K562 (cell line): ENCODE measurements at regions not wholly inside any gene's neighbourhood (a gene's known extent, or its start where the extent isn't known, plus 50 kb on each side); places are given as distances from the start of the nearest gene placed in this dataset.

Source experiments
- ATAC-seq: fragments of 200-7000 bp; cut with Tn5 transposase; 3 replicates; pipeline ENCODE4 v1.9.1; 2020; ENCODE audit warnings: moderate library complexity
- BruUV-seq: library from RNA; stranded (reverse); fragments of 400-500 nt; replicated peaks from 2 replicates; lab custom pipeline; 2021; lab: Mats Ljungman, UMichigan
- CTCF ChIA-PET: fragments of 300-600 bp; formaldehyde crosslinking; extraction: SDS; loops from one replicate; lab custom pipeline; 2021; ENCODE audit warnings: low intra/inter-chr PET ratio; lab: Yijun Ruan, JAX
- POLR2A ChIA-PET: fragments of 300-600, 350-650 bp; sonication (Branson Sonifier 250); formaldehyde crosslinking; extraction: SDS; loops from one replicate; lab custom pipeline; 2021; ENCODE audit warnings: antibody characterized with exemption, inconsistent platforms; lab: Yijun Ruan, JAX
- DNase-seq, 4 experiments: peaks; one replicate each; pipeline versions ENCODE4 v3.0.0 to v3.0.0-alpha.2; 2011 to 2018; ENCODE audit warnings: low spot score in 3 of 4, mixed read lengths in 3 of 4; ENCODE audit errors: extremely low read depth in 1 of 4
- FAIRE-seq: peaks from 2 replicates; lab custom pipeline; 2011; peaks lifted over from hg19 to GRCh38; lab: Jason Lieb, UNC
- H2AFZ ChIP-seq: 2 replicates; pipeline ENCODE4 v1.6.0; 2011; ENCODE audit warnings: low read depth, low read length, control low read depth, inconsistent platforms
- H3K27ac ChIP-seq: fragments of 200-600 bp; 3 replicates; pipeline ENCODE4 v1.8.0; 2011; ENCODE audit warnings: low read depth, mild to moderate bottlenecking, control low read depth, inconsistent platforms, low read length, moderate library complexity, mixed read lengths; ENCODE audit errors: extremely low read depth
- H3K27me3 ChIP-seq, 2 experiments: fragments of 300-600 bp in 1 of 2; 2 replicates in 1 of 2; 3 replicates in 1 of 2; pipeline versions ENCODE4 v1.6.0 to v1.8.0; 2011; ENCODE audit warnings: inconsistent platforms in 2 of 2, low read length in 2 of 2, mild to moderate bottlenecking in 1 of 2, mixed read lengths in 1 of 2, moderate library complexity in 1 of 2; ENCODE audit not compliant: control insufficient read depth in 2 of 2, insufficient read depth in 2 of 2
- H3K36me3 ChIP-seq: fragments of 300-600 bp; 3 replicates; pipeline ENCODE4 v1.8.0; 2011; ENCODE audit warnings: mild to moderate bottlenecking, low read length, inconsistent platforms; ENCODE audit not compliant: control insufficient read depth, insufficient read depth
- H3K4me1 ChIP-seq, 2 experiments: fragments of 200-600 bp in 1 of 2; replicated peaks in 1 of 2; 2 replicates in 1 of 2; 3 replicates in 1 of 2; pipeline versions ENCODE4 v1.5.1 to v1.8.0; 2011; ENCODE audit warnings: inconsistent platforms in 2 of 2, low read length in 2 of 2, mild to moderate bottlenecking in 1 of 2, mixed read lengths in 1 of 2, moderate library complexity in 1 of 2; ENCODE audit not compliant: control insufficient read depth in 2 of 2, insufficient read depth in 2 of 2
- H3K4me2 ChIP-seq: 2 replicates; pipeline ENCODE4 v1.6.1; 2011; ENCODE audit warnings: low read length, control low read depth, inconsistent platforms, mixed read lengths; ENCODE audit not compliant: insufficient read depth
- H3K4me3 ChIP-seq: fragments of 200-600 bp; sonication (generic), shearing (Covaris generic); 2 replicates; pipeline ENCODE4 v1.5.1; 2016; ENCODE audit warnings: control low read depth, inconsistent platforms
- H3K79me2 ChIP-seq: fragments of 200-600 bp; 3 replicates; pipeline ENCODE4 v1.8.0; 2011; ENCODE audit warnings: low read length, inconsistent platforms; ENCODE audit not compliant: control insufficient read depth, insufficient read depth
- H3K9ac ChIP-seq, 2 experiments: 2 replicates each; pipeline versions ENCODE4 v1.6.0 to v1.6.1; 2011; ENCODE audit warnings: low read depth in 2 of 2, low read length in 2 of 2, control low read depth in 1 of 2, inconsistent platforms in 1 of 2, mild to moderate bottlenecking in 1 of 2, mixed read lengths in 1 of 2; ENCODE audit not compliant: insufficient read depth in 1 of 2
- H3K9me1 ChIP-seq: one replicate; pipeline ENCODE4 v1.6.0; 2011; ENCODE audit warnings: inconsistent platforms, mild to moderate bottlenecking, low read length, moderate library complexity; ENCODE audit not compliant: control insufficient read depth, insufficient read depth
- H3K9me3 ChIP-seq: replicated peaks from 2 replicates; pipeline ENCODE4 v1.5.1; 2011; ENCODE audit warnings: low read depth, low read length, inconsistent platforms; ENCODE audit not compliant: control insufficient read depth, insufficient read depth
- H4K20me1 ChIP-seq: replicated peaks from 2 replicates; pipeline ENCODE4 v1.6.1; 2011; ENCODE audit warnings: low read length, inconsistent platforms, mixed read lengths; ENCODE audit not compliant: control insufficient read depth, insufficient read depth
- HDAC8 ChIP-seq: fragments of 450-650 bp; IDR thresholded peaks from 2 replicates; pipeline ENCODE4 v1.6.1; 2016; ENCODE audit warnings: mild to moderate bottlenecking, missing genetic modification characterization, moderate library complexity, missing compliant biosample characterization
- KAT7 ChIP-seq: sonication (generic); formaldehyde crosslinking; IDR thresholded peaks from 2 replicates; pipeline ENCODE4 v1.8.0; 2022; ENCODE audit warnings: missing genetic modification reagents, mild to moderate bottlenecking, borderline replicate concordance
- PHF8 ChIP-seq: fragments of 200-600 bp; sonication (generic); IDR thresholded peaks from 2 replicates; pipeline ENCODE4 v1.6.1; 2012; ENCODE audit warnings: mixed run types, mild to moderate bottlenecking, inconsistent platforms, low read length, moderate library complexity, borderline replicate concordance
- POLR2G ChIP-seq: fragments of 200-400 bp; formaldehyde crosslinking; IDR thresholded peaks from 2 replicates; pipeline ENCODE4 v1.6.1; 2017; ENCODE audit warnings: low read depth, mild to moderate bottlenecking, antibody characterized with exemption, low read length, moderate library complexity
- PTRF ChIP-seq: fragments of 450-650 bp; IDR thresholded peaks from 2 replicates; pipeline ENCODE4 v1.6.1; 2016; ENCODE audit warnings: mild to moderate bottlenecking, missing genetic modification characterization, missing compliant biosample characterization
- SNIP1 ChIP-seq: fragments of 450-650 bp; IDR thresholded peaks from 2 replicates; pipeline ENCODE4 v1.7.1; 2017; ENCODE audit warnings: low read depth, mild to moderate bottlenecking
- SREBF1 ChIP-seq: fragments of 150-350 bp; IDR thresholded peaks from 2 replicates; pipeline ENCODE4 v1.6.1; 2014; ENCODE audit warnings: antibody characterized with exemption, low read depth, low read length, borderline replicate concordance
- TARDBP ChIP-seq: fragments of 450-650 bp; IDR thresholded peaks from 2 replicates; pipeline ENCODE4 v1.6.1; 2016
- TFAP4 ChIP-seq: sonication (generic); formaldehyde crosslinking; IDR thresholded peaks from 2 replicates; pipeline ENCODE4 v1.8.0; 2022; ENCODE audit warnings: missing genetic modification reagents, mild to moderate bottlenecking, moderate library complexity, borderline replicate concordance
- ZBED1 ChIP-seq: IDR thresholded peaks from 2 replicates; pipeline ENCODE4 v1.6.1; 2014
- ZEB2 ChIP-seq: fragments of 450-650 bp; IDR thresholded peaks from 2 replicates; pipeline ENCODE4 v1.6.1; 2016
- WGBS: fragments of 100-300 bp; shearing (Covaris generic); methylation state at CpG from one replicate; pipeline ENCODE4 v1.1.6; 2016; ENCODE audit warnings: low coverage, mixed read lengths; ENCODE audit not compliant: insufficient coverage; ENCODE audit errors: missing lambda C conversion rate; 5-methylcytosine and 5-hydroxymethylcytosine counted together
- in situ Hi-C: fragments of 300-500 bp; cut with MboI; formaldehyde crosslinking; loops from 4 replicates; pipeline ENCODE4 v1.15.0; 2018; ENCODE audit warnings: inconsistent platforms, mixed read lengths
- intact Hi-C: fragments of 100-400 bp; cut with micrococcal nuclease; formaldehyde crosslinking; loops from 2 replicates; pipeline ENCODE4 v1.14.2; 2022
- TF ChIP-seq, protein P1 (sequence below), 2 experiments: fragments of 250-450 bp in 1 of 2; fragments of 450-650 bp in 1 of 2; sonication (Bioruptor Pico) in 1 of 2; IDR thresholded peaks; 2 replicates each; pipeline versions ENCODE4 v1.6.1 to v1.8.0; 2016 to 2021; ENCODE audit warnings: mild to moderate bottlenecking in 2 of 2, moderate library complexity in 2 of 2, missing compliant biosample characterization in 1 of 2, missing genetic modification characterization in 1 of 2
- TF ChIP-seq, protein P2 (sequence below): fragments of 150-350 bp; IDR thresholded peaks from 2 replicates; pipeline ENCODE4 v1.6.1; 2014; ENCODE audit warnings: low read depth, mild to moderate bottlenecking, low read length, borderline replicate concordance
- TF ChIP-seq, protein P3 (sequence below): fragments of 200-800 bp; sonication (Bioruptor generic); IDR thresholded peaks from 2 replicates; pipeline ENCODE4 v1.6.1; 2017; ENCODE audit warnings: missing genetic modification characterization, missing compliant biosample characterization

DNA sequence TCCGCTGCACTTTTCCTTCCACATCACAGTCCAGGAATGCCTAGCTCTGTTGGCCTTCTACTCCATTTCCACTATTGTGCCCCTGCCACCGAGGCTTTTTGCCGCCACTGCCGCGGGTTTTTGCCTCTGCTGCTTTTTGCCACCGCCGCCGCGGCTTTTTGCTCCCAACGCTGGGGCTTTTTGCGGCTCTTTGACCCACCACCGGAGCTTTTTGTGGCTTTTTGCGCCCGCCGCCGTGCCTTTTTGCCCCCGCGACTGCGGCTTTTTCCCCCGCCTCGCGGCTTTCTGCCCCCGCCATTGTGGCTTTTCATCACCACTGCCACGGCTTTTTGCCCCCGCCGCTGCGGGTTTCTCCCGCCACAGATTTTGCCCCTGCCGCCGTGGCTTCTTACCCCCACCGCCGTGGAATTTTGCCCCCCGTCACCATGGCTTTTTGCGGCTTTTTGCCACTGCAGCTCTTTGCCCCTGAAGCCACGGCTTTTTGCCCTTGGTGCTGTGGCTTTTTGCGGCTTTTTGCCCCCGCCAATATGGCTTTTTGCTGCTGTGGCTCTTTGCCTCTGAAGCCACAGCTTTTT is 2798.7 kb upstream of the TEKT4 start:
- no peaks in the 10 kb centered on the region for H3K4me1 ChIP-seq
- no TSS peak for BruUV-seq
- H3K27ac ChIP-seq: no peak overlapping the region
- H2AFZ ChIP-seq: no peak overlapping the region
- intact Hi-C loops (no loop called here), in situ Hi-C loops (no loop called here)
- H3K4me2 ChIP-seq: no peak overlapping the region
- ChIA-PET CTCF (no interaction called here), POLR2A (no interaction called here)
- no peaks in the 10 kb centered on the region for H3K36me3 ChIP-seq
- peaks cover 2 to 25% of the 10 kb centered on the region in 2 experiments; a peak in 3 of 5 replicates for H3K27me3 ChIP-seq
- no peak for FAIRE-seq
- H3K9me1 ChIP-seq: no peaks in the 10 kb centered on the region
- peak in 2 of 4 experiments; percentile 0 for DNase-seq
- TF ChIP-seq ZBED1 (no peak), SNIP1 (no peak), SREBF1 (no peak), POLR2G (no peak), TFAP4 (CRISPR knock-in tag) (no peak), HDAC8 (tag) (no peak), PHF8 (no peak), PTRF (tag) (no peak), KAT7 (CRISPR knock-in tag) (no peak), TARDBP (no peak), ZEB2 (no peak)
- TF ChIP-seq, protein P1, sequence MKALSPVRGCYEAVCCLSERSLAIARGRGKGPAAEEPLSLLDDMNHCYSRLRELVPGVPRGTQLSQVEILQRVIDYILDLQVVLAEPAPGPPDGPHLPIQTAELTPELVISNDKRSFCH (CRISPR knock-in tag; IDR thresholded peaks at IDR 0.05): no peak
- TF ChIP-seq, protein P1 (tag; IDR thresholded peaks at IDR 0.05): no peak
- TF ChIP-seq, protein P2, sequence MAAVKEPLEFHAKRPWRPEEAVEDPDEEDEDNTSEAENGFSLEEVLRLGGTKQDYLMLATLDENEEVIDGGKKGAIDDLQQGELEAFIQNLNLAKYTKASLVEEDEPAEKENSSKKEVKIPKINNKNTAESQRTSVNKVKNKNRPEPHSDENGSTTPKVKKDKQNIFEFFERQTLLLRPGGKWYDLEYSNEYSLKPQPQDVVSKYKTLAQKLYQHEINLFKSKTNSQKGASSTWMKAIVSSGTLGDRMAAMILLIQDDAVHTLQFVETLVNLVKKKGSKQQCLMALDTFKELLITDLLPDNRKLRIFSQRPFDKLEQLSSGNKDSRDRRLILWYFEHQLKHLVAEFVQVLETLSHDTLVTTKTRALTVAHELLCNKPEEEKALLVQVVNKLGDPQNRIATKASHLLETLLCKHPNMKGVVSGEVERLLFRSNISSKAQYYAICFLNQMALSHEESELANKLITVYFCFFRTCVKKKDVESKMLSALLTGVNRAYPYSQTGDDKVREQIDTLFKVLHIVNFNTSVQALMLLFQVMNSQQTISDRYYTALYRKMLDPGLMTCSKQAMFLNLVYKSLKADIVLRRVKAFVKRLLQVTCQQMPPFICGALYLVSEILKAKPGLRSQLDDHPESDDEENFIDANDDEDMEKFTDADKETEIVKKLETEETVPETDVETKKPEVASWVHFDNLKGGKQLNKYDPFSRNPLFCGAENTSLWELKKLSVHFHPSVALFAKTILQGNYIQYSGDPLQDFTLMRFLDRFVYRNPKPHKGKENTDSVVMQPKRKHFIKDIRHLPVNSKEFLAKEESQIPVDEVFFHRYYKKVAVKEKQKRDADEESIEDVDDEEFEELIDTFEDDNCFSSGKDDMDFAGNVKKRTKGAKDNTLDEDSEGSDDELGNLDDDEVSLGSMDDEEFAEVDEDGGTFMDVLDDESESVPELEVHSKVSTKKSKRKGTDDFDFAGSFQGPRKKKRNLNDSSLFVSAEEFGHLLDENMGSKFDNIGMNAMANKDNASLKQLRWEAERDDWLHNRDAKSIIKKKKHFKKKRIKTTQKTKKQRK: no peak
- TF ChIP-seq, protein P3, sequence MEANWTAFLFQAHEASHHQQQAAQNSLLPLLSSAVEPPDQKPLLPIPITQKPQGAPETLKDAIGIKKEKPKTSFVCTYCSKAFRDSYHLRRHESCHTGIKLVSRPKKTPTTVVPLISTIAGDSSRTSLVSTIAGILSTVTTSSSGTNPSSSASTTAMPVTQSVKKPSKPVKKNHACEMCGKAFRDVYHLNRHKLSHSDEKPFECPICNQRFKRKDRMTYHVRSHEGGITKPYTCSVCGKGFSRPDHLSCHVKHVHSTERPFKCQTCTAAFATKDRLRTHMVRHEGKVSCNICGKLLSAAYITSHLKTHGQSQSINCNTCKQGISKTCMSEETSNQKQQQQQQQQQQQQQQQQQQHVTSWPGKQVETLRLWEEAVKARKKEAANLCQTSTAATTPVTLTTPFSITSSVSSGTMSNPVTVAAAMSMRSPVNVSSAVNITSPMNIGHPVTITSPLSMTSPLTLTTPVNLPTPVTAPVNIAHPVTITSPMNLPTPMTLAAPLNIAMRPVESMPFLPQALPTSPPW (CRISPR knock-in tag): no peak
- 6% methylated on average over 30 of the region's 37 CpGs for WGBS
- ATAC-seq: no peak
- no peaks in the 10 kb centered on the region for H4K20me1 ChIP-seq
- no peak overlapping the region for H3K4me3 ChIP-seq
- no peaks in the 10 kb centered on the region for H3K9me3 ChIP-seq
- no peak overlapping the region for H3K9ac ChIP-seq
- H3K79me2 ChIP-seq: no peaks in the 10 kb centered on the region
